Right atrium auricular region (tissue), 2 donors: ENCODE measurements at regions not wholly inside any gene's neighbourhood (a gene's known extent, or its start where the extent isn't known, plus 50 kb on each side); places are given as distances from the start of the nearest gene placed in this dataset.
A peak's percentile ranks its signal among the peaks of the same experiment; 100 is the strongest.

ENCODE experiments used
- DNase-seq: peaks from one replicate; pipeline ENCODE4 v3.0.0-alpha.2; 2019; ENCODE audit warnings: low spot score
- H3K27ac ChIP-seq, 2 donors: fragments of 200-600 bp; sonication (generic); 1 replicate in 1 of 2; 2 replicates in 1 of 2; pipeline ENCODE4 v1.5.1; 2016 to 2019
- H3K27me3 ChIP-seq, 2 donors: fragments of 200-600 bp; sonication (generic); one replicate each; pipeline versions ENCODE4 v1.5.1 to v1.6.0; 2017 to 2019
- H3K36me3 ChIP-seq: fragments of 200-600 bp; sonication (generic); one replicate; pipeline ENCODE4 v1.5.1; 2016
- H3K4me1 ChIP-seq, 2 donors: fragments of 200-600 bp; sonication (generic); one replicate each; pipeline versions ENCODE4 v1.5.1 to v1.6.0; 2017 to 2019
- H3K4me3 ChIP-seq, 2 donors: fragments of 200-600 bp; sonication (generic); 1 replicate in 1 of 2; 2 replicates in 1 of 2; pipeline ENCODE4 v1.5.1; 2017 to 2019; ENCODE audit warnings: mild to moderate bottlenecking in 1 of 2, moderate library complexity in 1 of 2
- H3K9me3 ChIP-seq, 2 donors: fragments of 200-600 bp; sonication (generic); one replicate each; pipeline ENCODE4 v1.5.1; 2019
- CTCF ChIP-seq, 2 donors: fragments of 200-600 bp; sonication (generic); IDR thresholded peaks; one replicate each; pipeline ENCODE4 v1.5.1; 2019; ENCODE audit warnings: antibody characterized with exemption in 2 of 2

- no peaks in the 10 kb centered on the region for H3K36me3 ChIP-seq
- H3K27ac ChIP-seq: no peak overlapping the region
- DNase-seq: no peak
- H3K27me3 ChIP-seq: no peaks in the 10 kb centered on the region
- no peak for TF ChIP-seq CTCF (IDR thresholded peaks at IDR 0.05)
- H3K4me3 ChIP-seq: no peak overlapping the region
- no peaks in the 10 kb centered on the region for H3K4me1 ChIP-seq
- H3K9me3 ChIP-seq: no peaks in the 10 kb centered on the region
Measured at GRCh38 chr10:57353403-57354003, 914.2 kb downstream of the IPMK start.

- H3K4me1 ChIP-seq: no peaks in the 10 kb centered on the region
- DNase-seq: no peak
- TF ChIP-seq CTCF (IDR thresholded peaks at IDR 0.05): no peak
- no peak overlapping the region for H3K4me3 ChIP-seq
- H3K36me3 ChIP-seq: no peaks in the 10 kb centered on the region
- no peak overlapping the region for H3K27ac ChIP-seq
- no peaks in the 10 kb centered on the region for H3K27me3 ChIP-seq
- no peaks in the 10 kb centered on the region for H3K9me3 ChIP-seq
Measured at GRCh38 chr10:57351076-57351475, 916.6 kb downstream of the IPMK start.

- TF ChIP-seq CTCF (IDR thresholded peaks at IDR 0.05): no peak
- Histone ChIP-seq H3K27ac (no peak overlapping the region), H3K9me3 (peaks cover 4% of the 10 kb centered on the region in 2 donors), H3K4me3 (no peak overlapping the region), H3K4me1 (no peaks in the 10 kb centered on the region), H3K27me3 (no peaks in the 10 kb centered on the region), H3K36me3 (no peaks in the 10 kb centered on the region)
- no peak for DNase-seq
Measured at GRCh38 chr10:57341294-57341693, 926.4 kb downstream of the IPMK start.

- no peak for DNase-seq
- peak; percentile 64 to 75 for TF ChIP-seq CTCF (IDR thresholded peaks at IDR 0.05)
Measured at GRCh38 chr10:57338823-57339558, 928.7 kb downstream of the IPMK start.

GRCh38 chr10:57336865-57337264, 930.8 kb downstream of the IPMK start:
- Histone ChIP-seq H3K27me3 (no peaks in the 10 kb centered on the region), H3K27ac (no peak overlapping the region), H3K4me3 (no peak overlapping the region), H3K9me3 (no peaks in the 10 kb centered on the region), H3K4me1 (no peaks in the 10 kb centered on the region), H3K36me3 (no peaks in the 10 kb centered on the region)
- no peak for DNase-seq
- no peak for TF ChIP-seq CTCF (IDR thresholded peaks at IDR 0.05)

More at GRCh38 chr10:57338823-57339558, 928.7 kb downstream of the IPMK start:
- Histone ChIP-seq H3K27ac (no peak overlapping the region), H3K36me3 (no peaks in the 10 kb centered on the region), H3K27me3 (no peaks in the 10 kb centered on the region), H3K9me3 (peaks cover 4% of the 10 kb centered on the region in 2 donors), H3K4me3 (no peak overlapping the region), H3K4me1 (no peaks in the 10 kb centered on the region)
